ENCODE measurements at regions not wholly inside any gene's neighbourhood (a gene's known extent, or its start where the extent isn't known, plus 50 kb on each side); places are given as distances from the start of the nearest gene placed in this dataset.

- no peak overlapping the region for H4K8ac ChIP-seq (replicated peaks; ENCODE audit: insufficient read length, low read depth, low read length)
- H3K79me1 ChIP-seq (ENCODE audit: insufficient read depth, low read depth, low read length, poor library complexity, severe bottlenecking), result no peaks in the 10 kb centered on the region
- H3K4me1 ChIP-seq (ENCODE audit: insufficient read depth, low read length), result no peaks in the 10 kb centered on the region
- H2BK15ac ChIP-seq (ENCODE audit: low read depth, low read length), result no peak overlapping the region
- H4K5ac ChIP-seq (ENCODE audit: insufficient read length, low read depth, low read length), result no peak overlapping the region
- H3K56ac ChIP-seq (ENCODE audit: insufficient read length, low read depth, low read length), result no peak overlapping the region
- no peak for DNase-seq
- no peak overlapping the region for H3K9ac ChIP-seq (ENCODE audit: extremely low read depth, insufficient read length, low read length)
- no peak overlapping the region for H3K23ac ChIP-seq (ENCODE audit: insufficient read length, low read depth, low read length)
- no peak overlapping the region for H2BK20ac ChIP-seq (ENCODE audit: low read depth, low read length, poor library complexity, severe bottlenecking)
- H2BK12ac ChIP-seq (ENCODE audit: insufficient read length, low read depth, low read length), result no peak overlapping the region
- no peaks in the 10 kb centered on the region for H3K27me3 ChIP-seq (ENCODE audit: insufficient read depth, low read length)
- no peak overlapping the region for H4K91ac ChIP-seq (ENCODE audit: insufficient read length, low read depth, low read length)
- H4K20me1 ChIP-seq (ENCODE audit: control insufficient read depth, insufficient read depth, insufficient read length), result no peaks in the 10 kb centered on the region
- H3K4me1 Mint-ChIP-seq, result no peaks in the 10 kb centered on the region
- no peak overlapping the region for H3K27ac ChIP-seq (ENCODE audit: insufficient read length, low read depth, low read length)
- H3K23me2 ChIP-seq (ENCODE audit: insufficient read length, low read depth, low read length, poor library complexity, severe bottlenecking), result no peaks in the 10 kb centered on the region
- H3K18ac ChIP-seq (ENCODE audit: insufficient read length, low read depth, low read length), result no peak overlapping the region
- no peak overlapping the region for H3K4me2 ChIP-seq (ENCODE audit: insufficient read depth, insufficient read length, low read length)
- H3K79me2 ChIP-seq (ENCODE audit: insufficient read depth, low read length), result no peaks in the 10 kb centered on the region
- H3K9me3 Mint-ChIP-seq, result no peaks in the 10 kb centered on the region
- H2BK5ac ChIP-seq (ENCODE audit: insufficient read length, low read length), result no peak overlapping the region
- no peak overlapping the region for H2BK120ac ChIP-seq (ENCODE audit: low read depth, low read length, poor library complexity, severe bottlenecking)
- H3K36me3 Mint-ChIP-seq (ENCODE audit: insufficient read depth in 1 of 3, low read depth in 3 of 3), result no peaks in the 10 kb centered on the region
- no peak overlapping the region for H3T11ph ChIP-seq (ENCODE audit: low read length)
- H3K9me3 ChIP-seq (ENCODE audit: control insufficient read depth, low read depth, low read length), result no peaks in the 10 kb centered on the region
- H2AFZ ChIP-seq (ENCODE audit: low read length), result no peak overlapping the region
- TF ChIP-seq CTCF (conservative IDR thresholded peaks at IDR 0.05), result no peak; the same call in 2 of the 3 replicates
- H3K4ac ChIP-seq (ENCODE audit: low read depth, low read length), result no peak overlapping the region
- no peak overlapping the region for H3K14ac ChIP-seq (ENCODE audit: insufficient read depth, low read length)
- H3K27me3 Mint-ChIP-seq (ENCODE audit: low read depth), result no peaks in the 10 kb centered on the region
- H3K27ac Mint-ChIP-seq, result no peak overlapping the region
- no peak overlapping the region for H3K4me3 Mint-ChIP-seq
- no peak overlapping the region for H2AK5ac ChIP-seq (ENCODE audit: insufficient read length, low read length)
Measured at GRCh38 chr6:86782328-86782727, 155.0 kb upstream of the HTR1E start.
